ENCODE measurements at regions not wholly inside any gene's neighbourhood (a gene's known extent, or its start where the extent isn't known, plus 50 kb on each side); places are given as distances from the start of the nearest gene placed in this dataset.

DNA sequence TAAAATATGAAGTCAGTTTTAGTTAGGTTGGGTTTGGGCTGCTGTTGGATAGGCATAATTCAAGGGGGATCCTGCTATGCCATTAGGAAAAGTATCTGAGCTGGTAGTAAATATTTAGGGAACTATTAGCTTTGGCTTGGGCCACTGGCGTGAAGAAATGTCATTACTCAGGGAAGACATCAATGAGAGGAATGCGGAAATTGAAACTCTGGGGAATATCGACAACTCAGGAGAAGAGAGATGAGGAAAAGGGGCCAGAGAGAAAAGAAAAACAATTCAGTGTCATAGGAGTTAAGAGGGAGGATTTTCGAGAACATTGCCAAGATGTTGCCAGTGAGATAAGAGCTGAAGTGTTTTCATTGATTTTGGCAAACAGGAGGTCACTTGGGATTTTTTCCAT, 149.7 kb upstream of the PARD3B start:
- Mint-ChIP-seq H3K27me3 (peaks cover 3% of the 10 kb centered on the region), H3K4me1 (no peaks in the 10 kb centered on the region), H3K4me3 (no peak overlapping the region), H3K27ac (no peak overlapping the region), H3K9me3 (ENCODE audit: insufficient read depth) (peaks cover 4% of the 10 kb centered on the region)
- no peak overlapping the region for H3K4me3 ChIP-seq (ENCODE audit: control extremely low read depth in 1 of 5, extremely low read depth in 1 of 5, insufficient read depth in 1 of 5, low read depth in 2 of 5, low read length in 4 of 5)
- no peak overlapping the region for H2AFZ ChIP-seq (ENCODE audit: insufficient read depth, low read depth, low read length, poor library complexity, severe bottlenecking)
- H3K9me3 ChIP-seq (ENCODE audit: control extremely low read depth in 1 of 3, control insufficient read depth in 2 of 3, insufficient read depth in 1 of 3, low read length in 2 of 3) = no peaks in the 10 kb centered on the region
- no peak for DNase-seq
- H3K9ac ChIP-seq (ENCODE audit: low read length) = no peak overlapping the region
- no peak overlapping the region for H3K27ac ChIP-seq (ENCODE audit: low read length in 2 of 2)
- no peaks in the 10 kb centered on the region for H3K27me3 ChIP-seq (replicated peaks in 1 of 4; ENCODE audit: control extremely low read depth in 1 of 4, control insufficient read depth in 3 of 4, insufficient read depth in 4 of 4, low read length in 3 of 4)
- intact Hi-C loops (cut with micrococcal nuclease) = no loop called here
- no peaks in the 10 kb centered on the region for H3K79me2 ChIP-seq (ENCODE audit: control insufficient read depth, insufficient read depth, low read length)
- POLR2A ChIA-PET = no interaction called here
- H3K4me1 ChIP-seq (ENCODE audit: control insufficient read depth in 2 of 2, insufficient read depth in 2 of 2, low read length in 2 of 2) = no peaks in the 10 kb centered on the region
- CTCF ChIA-PET = no interaction called here
- H4K20me1 ChIP-seq (ENCODE audit: control insufficient read depth, insufficient read depth, low read length, poor library complexity, severe bottlenecking) = no peaks in the 10 kb centered on the region
- 98% methylated on average over 4 of the region's 4 CpGs for WGBS (ENCODE audit: insufficient coverage)
- H3K36me3 ChIP-seq (replicated peaks in 1 of 2; ENCODE audit: control extremely low read depth in 1 of 2, control insufficient read depth in 1 of 2, extremely low read depth in 1 of 2, insufficient read depth in 2 of 2, low read length in 1 of 2) = no peaks in the 10 kb centered on the region
- no peak for TF ChIP-seq EZH2 (IDR thresholded peaks at IDR 0.05; ENCODE audit: borderline replicate concordance, insufficient read depth, low read depth, low read length, poor library complexity, severe bottlenecking)
- no peak for TF ChIP-seq CTCF (IDR thresholded peaks at IDR 0.05)
- ATAC-seq (ENCODE audit: low read depth) = no peak
- H3K4me2 ChIP-seq (replicated peaks; ENCODE audit: low read depth, low read length, poor library complexity, severe bottlenecking) = no peak overlapping the region

DNA sequence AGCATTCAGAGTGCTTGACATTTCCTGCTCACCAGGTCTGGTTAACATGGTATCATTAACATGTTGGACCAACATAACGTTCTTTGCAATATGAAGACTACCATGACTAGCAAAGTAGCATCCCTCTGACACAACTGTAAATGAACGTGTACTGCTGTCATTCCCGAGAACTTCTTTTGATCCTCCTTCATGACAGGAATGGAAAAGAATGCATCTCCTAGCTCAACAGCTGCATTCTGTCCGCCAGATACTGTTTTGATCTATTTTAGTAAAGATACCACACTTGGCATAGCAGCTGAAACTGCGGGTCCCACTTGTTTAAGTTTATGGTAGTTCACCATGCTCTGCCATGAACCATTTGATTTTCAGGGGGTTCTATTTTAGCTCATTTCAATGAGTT, 144.2 kb upstream of the PARD3B start:
- ATAC-seq (ENCODE audit: low read depth) (no peak), DNase-seq (no peak)
- TF ChIP-seq CTCF (IDR thresholded peaks at IDR 0.05) (no peak), EZH2 (IDR thresholded peaks at IDR 0.05; ENCODE audit: borderline replicate concordance, insufficient read depth, low read depth, low read length, poor library complexity, severe bottlenecking) (no peak)
- Histone ChIP-seq H3K4me3 (ENCODE audit: control extremely low read depth in 1 of 5, extremely low read depth in 1 of 5, insufficient read depth in 1 of 5, low read depth in 2 of 5, low read length in 4 of 5) (no peak overlapping the region), H4K20me1 (ENCODE audit: control insufficient read depth, insufficient read depth, low read length, poor library complexity, severe bottlenecking) (no peaks in the 10 kb centered on the region), H3K79me2 (ENCODE audit: control insufficient read depth, insufficient read depth, low read length) (no peaks in the 10 kb centered on the region), H3K27ac (ENCODE audit: low read length in 2 of 2) (no peak overlapping the region), H3K9ac (ENCODE audit: low read length) (no peak overlapping the region), H3K4me1 (ENCODE audit: control insufficient read depth in 2 of 2, insufficient read depth in 2 of 2, low read length in 2 of 2) (no peaks in the 10 kb centered on the region), H2AFZ (ENCODE audit: insufficient read depth, low read depth, low read length, poor library complexity, severe bottlenecking) (no peak overlapping the region), H3K36me3 (replicated peaks in 1 of 2; ENCODE audit: control extremely low read depth in 1 of 2, control insufficient read depth in 1 of 2, extremely low read depth in 1 of 2, insufficient read depth in 2 of 2, low read length in 1 of 2) (no peaks in the 10 kb centered on the region), H3K9me3 (ENCODE audit: control extremely low read depth in 1 of 3, control insufficient read depth in 2 of 3, insufficient read depth in 1 of 3, low read length in 2 of 3) (no peaks in the 10 kb centered on the region), H3K27me3 (replicated peaks in 1 of 4; ENCODE audit: control extremely low read depth in 1 of 4, control insufficient read depth in 3 of 4, insufficient read depth in 4 of 4, low read length in 3 of 4) (no peaks in the 10 kb centered on the region), H3K4me2 (replicated peaks; ENCODE audit: low read depth, low read length, poor library complexity, severe bottlenecking) (no peak overlapping the region)
- intact Hi-C loops (cut with micrococcal nuclease) = no loop called here
- POLR2A ChIA-PET = no interaction called here
- CTCF ChIA-PET = no interaction called here
- peaks cover 10% of the 10 kb centered on the region for H3K9me3 Mint-ChIP-seq (ENCODE audit: insufficient read depth)
- no peak overlapping the region for H3K4me3 Mint-ChIP-seq
- no peak overlapping the region for H3K27ac Mint-ChIP-seq
- no peaks in the 10 kb centered on the region for H3K27me3 Mint-ChIP-seq
- 94% methylated on average over 4 of the region's 5 CpGs for whole genome bisulfite sequencing (ENCODE audit: insufficient coverage)
- no peaks in the 10 kb centered on the region for H3K4me1 Mint-ChIP-seq
